Stromal cell of bone marrow (primary cell): ENCODE measurements at regions not wholly inside any gene's neighbourhood (a gene's known extent, or its start where the extent isn't known, plus 50 kb on each side); places are given as distances from the start of the nearest gene placed in this dataset.
"Not testable (repeated sequence)": the region's sequence is repeated elsewhere in the genome, so short reads cannot be mapped to it uniquely, and the experiment has no call there.

Source experiments
- DNase-seq: peaks from one replicate; pipeline ENCODE4 v3.0.0-alpha.2; 2012; ENCODE audit warnings: low read depth

- no peak for DNase-seq
Observed at GRCh38 chr19:28685802-28686201, 527.1 kb downstream of the UQCRFS1 start.

DNA sequence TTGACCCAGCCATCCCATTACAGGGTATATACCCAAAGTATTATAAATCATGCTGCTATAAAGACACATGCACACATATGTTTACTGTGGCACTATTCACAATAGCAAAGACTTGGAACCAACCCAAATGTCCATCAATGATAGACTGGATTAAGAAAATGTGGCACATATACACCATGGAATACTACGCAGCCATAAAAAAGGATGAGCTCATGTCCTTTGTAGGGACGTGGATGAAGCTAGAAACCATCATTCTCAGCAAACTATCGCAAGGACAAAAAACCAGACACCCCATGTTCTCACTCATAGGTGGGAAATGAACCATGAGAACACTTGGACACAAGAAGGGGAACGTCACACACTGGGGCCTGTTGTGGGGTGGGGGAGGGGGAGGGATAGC lies 527.9 kb downstream of the UQCRFS1 start:
- DNase-seq, result not testable (repeated sequence)

DNA sequence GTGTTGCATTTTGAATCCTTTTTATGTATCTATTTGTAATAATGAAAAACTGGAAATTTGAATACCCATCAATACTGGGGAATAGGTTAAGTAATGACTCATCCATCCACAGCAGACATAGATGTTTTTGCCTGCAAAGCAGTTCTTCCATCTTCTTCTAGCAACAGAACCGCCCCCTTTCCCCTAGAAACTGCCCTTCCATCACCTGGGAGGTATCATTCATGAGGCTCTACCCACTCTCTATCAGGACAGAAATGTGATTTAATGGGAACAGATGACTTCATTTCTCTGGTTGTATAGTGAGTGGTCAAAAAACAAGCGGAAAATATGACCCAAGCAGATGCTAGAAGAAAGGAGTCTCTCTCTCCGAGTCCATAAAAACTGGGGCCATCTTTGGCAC lies 532.8 kb downstream of the UQCRFS1 start:
- DNase-seq, result no peak

- DNase-seq, result no peak
Observed at GRCh38 chr19:28670836-28671235, 542.1 kb downstream of the UQCRFS1 start.

DNA sequence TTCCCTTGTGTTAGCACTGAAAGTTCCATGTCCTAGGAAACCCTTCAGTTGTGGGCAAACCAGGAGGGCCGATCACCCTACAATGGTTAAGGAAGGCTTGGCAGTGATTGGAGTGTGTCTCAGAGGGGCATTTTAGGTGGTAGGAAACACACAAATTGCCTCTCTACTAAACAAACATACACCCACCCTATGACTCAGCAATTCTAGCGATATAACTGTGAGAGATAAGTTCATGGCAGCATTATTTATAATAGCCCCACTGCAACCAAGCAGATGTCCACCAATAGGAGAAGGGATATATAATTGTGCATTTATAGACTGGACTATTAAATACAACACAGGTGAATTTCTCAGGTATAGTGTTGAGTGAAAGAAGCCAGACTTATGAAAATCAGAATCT lies 543.1 kb downstream of the UQCRFS1 start:
- DNase-seq, result no peak

DNA sequence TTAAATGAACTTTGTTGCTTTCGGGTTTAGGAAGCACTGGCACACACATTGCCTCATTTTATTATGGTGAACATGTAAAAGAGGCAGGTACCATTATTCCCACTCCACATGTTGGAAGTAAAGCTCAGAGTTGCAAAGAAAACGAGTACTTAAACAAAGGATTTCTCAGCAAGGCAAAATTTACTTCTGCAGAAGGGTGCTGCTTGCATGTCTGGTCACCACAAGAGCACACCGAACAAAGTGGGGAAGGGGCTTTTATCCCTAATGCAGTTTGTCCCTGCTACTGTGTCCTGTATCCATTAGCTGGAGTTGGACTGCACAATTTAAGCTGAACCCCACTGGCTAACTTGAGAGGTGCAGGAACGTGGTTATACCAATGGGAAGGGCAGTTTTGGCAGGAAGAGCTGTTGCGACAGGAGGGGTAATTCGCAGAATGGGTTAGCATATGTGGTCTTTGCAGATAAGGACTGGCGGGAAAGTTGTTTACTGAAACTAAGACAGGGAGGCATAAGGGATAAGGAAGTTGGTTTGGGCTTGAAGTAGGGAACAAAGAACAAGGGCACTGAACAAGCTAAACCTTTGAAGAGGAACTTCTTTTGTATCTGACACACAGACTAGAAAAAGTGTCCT lies 545.5 kb downstream of the UQCRFS1 start:
- DNase-seq, result no peak

DNA sequence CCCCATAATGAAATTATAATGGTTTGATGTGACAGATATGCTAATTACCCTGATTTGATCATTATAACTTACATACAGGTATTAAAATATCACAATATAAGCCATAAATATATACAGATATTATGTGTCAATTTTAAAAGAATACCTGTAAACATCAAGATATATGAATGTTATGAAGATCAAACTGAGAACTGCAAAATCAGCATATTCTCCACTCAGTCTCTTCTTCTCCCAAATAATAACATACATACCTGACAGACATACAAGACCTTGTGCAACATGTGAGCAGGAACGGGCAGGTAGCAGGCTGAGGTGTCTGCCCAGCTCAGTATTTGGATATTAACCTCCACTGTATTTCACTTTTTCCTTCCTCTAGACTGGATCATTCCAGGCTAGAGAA lies 547.2 kb downstream of the UQCRFS1 start:
- DNase-seq, result no peak

DNA sequence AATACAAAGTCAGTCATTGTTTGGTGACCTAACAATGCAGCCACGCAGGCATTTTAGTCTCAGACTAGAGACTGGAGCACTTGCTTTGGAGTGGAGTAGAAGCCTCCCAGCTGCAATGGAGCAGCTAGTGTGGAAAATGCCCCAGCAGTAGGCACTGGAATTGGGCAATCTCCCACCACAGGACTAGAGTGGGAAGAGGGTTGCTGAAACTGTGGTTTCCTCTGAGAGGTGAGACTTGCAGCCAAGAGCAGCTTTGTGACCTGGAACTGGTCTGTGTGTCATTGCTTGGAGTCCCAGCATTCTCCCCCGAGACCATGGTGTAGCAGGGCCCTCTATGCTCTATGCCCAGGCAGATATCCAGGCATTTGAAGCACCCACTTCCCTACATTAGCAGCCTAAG lies 556.3 kb downstream of the UQCRFS1 start:
- no peak for DNase-seq

GRCh38 chr19:28655054-28655453 lies 557.9 kb downstream of the UQCRFS1 start:
- DNase-seq, result no peak

DNA sequence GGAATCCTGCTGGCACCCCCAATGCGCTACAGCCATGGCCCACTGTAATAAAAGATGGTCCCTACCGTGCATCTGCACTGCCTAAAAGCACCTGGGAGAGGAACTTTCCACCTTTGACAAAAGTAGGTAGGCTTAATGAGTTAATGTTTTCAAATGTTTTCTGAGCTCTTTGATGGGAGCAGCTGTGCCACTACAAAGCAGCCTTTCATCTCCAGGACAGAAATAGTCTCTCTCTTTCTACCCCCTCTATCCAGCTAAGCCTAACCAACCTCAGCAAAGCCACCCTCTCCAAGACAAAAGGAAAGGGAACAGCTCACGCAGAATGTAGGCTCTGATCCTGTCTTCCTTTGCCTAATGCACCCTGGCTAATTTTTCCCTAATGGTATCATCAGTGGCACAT lies 560.2 kb downstream of the UQCRFS1 start:
- DNase-seq, result no peak

DNA sequence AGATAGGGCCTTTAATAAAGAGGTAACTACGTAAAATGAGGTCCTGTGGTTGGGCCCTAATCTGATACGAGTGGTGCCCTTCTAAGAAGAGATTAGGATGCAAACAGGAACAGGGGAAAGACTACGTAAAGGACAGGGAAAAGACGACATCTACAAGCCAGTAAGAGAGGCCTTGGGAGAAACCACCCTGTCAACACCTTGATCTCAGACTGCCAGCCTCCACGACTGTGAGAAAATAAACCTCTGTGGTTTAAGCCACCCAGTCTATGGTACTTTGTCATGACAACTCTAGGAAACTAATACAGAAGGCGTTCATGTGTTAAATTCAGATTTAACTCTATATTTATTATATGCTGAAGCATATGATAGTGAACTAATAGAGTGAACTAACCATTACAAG lies 566.3 kb downstream of the UQCRFS1 start:
- DNase-seq, result no peak

DNA sequence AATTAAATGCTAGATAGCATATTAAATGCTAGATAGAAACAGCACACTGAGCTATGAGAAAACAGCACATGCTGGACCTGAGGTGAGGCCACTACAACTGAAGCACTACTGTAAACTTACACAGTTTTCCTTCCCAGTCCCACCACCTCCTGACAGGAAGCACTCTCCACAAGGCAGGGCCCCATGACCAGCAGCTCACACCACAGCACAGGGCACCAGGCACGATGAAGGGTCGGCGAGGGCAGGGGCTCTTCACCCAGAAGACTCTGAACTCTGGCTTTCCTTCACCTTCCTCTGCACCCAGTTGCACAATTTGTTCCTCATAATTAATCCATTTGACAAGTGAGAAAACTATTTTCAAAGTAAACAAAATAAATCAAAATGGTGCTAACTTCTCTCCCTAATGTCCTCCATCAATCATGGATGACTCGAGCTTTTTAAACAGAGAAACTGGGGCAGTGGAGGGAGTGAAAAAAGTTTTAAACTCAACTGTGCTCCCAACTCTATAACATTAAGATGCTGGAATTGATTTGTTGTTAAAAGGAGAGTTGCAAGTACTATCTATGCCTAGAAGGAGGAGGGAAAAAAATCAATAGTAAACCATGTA lies 568.7 kb downstream of the UQCRFS1 start:
- no peak for DNase-seq

DNA sequence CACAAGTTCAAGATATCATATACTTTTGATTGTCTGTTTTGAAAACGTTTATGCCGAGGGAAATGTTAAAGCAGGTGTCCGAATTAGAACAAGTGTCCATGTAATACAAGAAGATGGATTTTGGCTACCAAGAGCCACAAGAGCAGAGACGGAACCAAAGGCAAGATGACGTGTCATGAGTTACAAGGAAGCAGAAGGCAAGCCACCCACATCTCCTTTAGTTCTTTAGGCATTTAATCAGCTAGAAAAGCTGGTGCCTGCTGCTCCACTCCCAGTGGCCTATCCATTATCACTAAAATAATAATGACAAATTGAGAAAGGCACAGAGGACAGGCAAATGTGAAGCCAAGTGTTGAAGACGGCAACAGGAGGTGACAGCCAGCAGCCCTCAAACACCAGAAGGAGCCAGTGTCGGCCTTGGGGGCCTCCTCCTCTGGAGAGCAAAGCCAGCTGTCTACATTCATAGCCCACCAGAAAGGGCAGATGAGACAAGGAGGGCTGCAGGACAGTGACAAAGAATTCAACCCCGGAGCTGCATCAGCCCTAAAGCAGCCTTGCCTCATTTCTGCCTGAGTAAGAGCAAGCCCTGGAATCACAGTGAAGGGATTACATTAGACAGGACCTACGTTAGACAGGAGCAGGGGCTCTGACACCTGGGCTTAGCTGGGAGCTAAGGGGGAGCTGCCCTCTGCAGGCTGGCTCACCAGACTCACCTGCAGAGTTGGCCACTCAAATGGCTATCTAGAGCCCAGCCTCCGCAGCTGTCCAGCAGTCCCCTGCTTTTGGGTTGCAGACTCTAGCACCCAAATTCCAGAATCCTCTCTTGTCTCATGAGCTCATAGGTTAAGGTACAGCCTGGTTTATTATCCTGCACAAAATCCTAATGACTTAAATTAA lies 569.9 kb downstream of the UQCRFS1 start:
- DNase-seq, result no peak

DNA sequence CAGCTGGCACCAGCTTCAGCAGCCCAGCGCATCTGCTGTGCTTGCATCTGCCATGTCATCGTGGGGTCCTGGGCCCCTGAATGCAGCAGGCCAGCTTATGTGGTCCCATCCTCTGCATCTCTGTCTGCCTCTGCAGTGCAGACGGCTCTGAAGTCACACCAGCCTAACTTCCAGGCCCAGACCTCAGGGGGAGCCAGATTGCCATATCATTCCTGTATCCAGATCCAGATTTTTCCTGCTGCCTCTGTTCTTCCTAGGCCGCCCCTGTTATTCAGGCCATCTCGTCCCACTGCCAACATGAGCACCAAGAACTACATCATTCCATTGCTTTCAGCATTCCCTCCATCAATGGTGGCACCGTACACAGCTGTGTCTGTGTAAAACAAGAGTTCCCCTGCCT lies 571.6 kb downstream of the UQCRFS1 start:
- DNase-seq, result no peak

- no peak for DNase-seq
Observed at GRCh38 chr19:28640506-28640905, 572.4 kb downstream of the UQCRFS1 start.

DNA sequence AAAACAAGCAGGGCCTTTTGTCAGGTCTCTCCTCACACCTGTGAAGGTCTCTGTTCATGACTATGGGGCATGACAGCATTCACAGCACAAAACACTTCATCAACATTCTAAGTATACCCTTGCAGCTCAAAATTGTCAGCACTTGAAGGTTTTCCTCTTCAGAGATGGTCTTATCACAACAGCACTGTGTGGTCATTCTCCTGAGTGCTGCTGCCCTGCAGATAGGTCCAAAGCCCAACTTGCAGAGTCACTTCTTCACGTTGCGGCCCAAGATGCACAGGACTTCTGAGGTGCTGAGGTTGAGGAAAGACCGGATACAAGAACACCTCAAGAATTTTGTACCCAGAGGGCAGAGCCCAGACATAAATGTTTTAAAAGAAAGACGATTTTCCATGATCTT lies 574.5 kb downstream of the UQCRFS1 start:
- DNase-seq, result no peak

- DNase-seq, result no peak
Observed at GRCh38 chr19:28636706-28637105, 576.2 kb downstream of the UQCRFS1 start.

- no peak for DNase-seq
Observed at GRCh38 chr19:28636016-28636629, 576.8 kb downstream of the UQCRFS1 start.

DNA sequence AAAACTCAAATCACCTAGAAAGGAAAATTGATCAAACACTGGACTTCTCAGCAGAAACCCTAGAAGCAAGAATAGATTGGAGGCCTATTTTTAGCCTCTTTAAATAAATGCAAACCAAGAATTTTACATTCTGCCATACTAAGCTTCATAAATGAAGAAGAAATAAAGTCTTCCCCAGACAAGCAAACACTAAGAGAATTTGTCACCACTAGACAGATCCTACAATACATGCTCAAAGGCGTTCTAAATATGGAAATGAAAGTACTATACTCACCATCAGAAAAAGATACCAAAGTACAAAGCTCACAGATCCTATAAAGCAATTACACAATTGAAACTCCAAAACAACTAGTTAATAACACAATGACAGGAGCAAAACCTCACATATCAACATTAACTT lies 578.1 kb downstream of the UQCRFS1 start:
- no peak for DNase-seq

- no peak for DNase-seq
Observed at GRCh38 chr19:28634019-28634328, 579.0 kb downstream of the UQCRFS1 start.

DNA sequence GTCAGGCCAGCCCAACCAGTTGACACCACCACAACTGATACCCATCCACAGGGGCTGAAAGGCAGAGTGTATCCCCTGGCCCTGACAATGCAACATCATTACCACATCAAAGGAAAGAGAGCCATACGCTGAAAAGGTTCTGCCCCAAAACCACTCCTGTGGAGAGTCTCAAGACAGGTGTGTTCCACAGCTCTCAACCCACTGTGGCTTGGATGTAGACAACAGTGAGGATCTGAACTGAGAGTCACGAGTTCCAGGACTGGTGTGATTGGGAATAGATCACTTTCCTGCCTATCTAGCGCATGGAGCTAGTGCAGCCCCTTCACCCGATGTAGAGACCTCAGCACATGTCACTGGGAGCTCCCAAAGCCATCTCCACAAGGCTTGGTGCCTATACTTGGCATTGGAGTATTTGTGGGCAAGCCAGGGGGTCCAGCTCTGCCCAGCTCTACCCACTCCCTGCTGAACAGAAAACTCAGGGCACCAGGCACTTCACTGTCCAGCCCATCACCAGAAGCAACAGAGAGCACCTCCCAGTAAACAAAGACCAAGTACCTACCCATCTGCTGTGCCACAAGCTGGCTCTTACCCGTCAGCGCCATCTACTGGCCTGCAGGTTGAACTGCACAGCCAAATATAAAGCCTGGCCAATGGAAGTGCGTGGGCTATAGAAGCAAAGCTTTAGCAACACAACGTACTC lies 579.5 kb downstream of the UQCRFS1 start:
- DNase-seq, result peak; percentile 46

DNA sequence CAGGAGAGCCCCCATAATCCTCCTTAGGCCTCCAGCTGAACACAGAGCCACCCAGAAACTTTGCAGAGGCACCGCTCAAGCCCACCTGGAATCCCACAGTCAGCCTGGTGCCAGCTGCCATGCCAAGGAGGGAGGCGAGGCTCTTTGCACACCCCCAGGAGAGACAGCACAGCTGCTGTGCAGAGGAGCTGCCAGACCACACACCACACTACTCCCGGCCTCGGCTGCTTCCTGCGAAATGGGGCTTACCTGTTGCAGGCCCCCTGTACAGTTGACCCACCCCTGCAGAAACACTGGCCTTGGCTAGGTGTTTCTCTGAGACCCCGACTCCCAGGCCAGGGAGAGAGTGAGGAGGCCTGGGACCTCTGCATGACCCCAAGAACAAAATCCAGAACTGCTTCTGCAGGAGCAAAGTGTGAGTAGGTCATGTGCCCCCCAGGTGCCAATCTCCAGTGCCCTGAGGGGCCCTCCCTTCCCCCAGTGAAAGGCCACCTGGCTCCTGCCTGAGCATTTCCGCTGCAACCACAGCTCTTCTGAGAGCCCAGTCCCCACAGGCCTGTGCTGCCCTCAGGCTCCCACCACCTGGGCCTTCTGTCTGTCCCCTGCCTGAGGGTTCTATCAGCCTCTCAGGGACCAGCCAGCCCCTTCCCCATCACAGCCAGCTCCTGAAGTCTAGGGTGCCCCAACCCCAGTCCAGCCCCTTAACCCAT lies 580.4 kb downstream of the UQCRFS1 start:
- DNase-seq, result no peak
